Colonic mucosa (tissue), 4 donors: ENCODE measurements at regions not wholly inside any gene's neighbourhood (a gene's known extent, or its start where the extent isn't known, plus 50 kb on each side); places are given as distances from the start of the nearest gene placed in this dataset.
"Not testable (repeated sequence)": the region's sequence is repeated elsewhere in the genome, so short reads cannot be mapped to it uniquely, and the experiment has no call there.

ENCODE experiments used
- DNase-seq: peaks from one replicate; pipeline ENCODE4 v3.0.0-alpha.2; 2020
- H3K27ac ChIP-seq: fragments of 200-600 bp; one replicate; pipeline ENCODE4 v1.8.0; 2021
- H3K27me3 ChIP-seq: fragments of 200-600 bp; one replicate; pipeline ENCODE4 v1.8.0; 2021
- H3K36me3 ChIP-seq: fragments of 200-600 bp; one replicate; pipeline ENCODE4 v1.8.0; 2021
- H3K4me1 ChIP-seq: fragments of 200-600 bp; one replicate; pipeline ENCODE4 v1.8.0; 2021; ENCODE audit warnings: mild to moderate bottlenecking
- H3K4me3 ChIP-seq: fragments of 200-600 bp; one replicate; pipeline ENCODE4 v1.8.0; 2021
- H3K9ac ChIP-seq, 2 donors: one replicate each; pipeline ENCODE4 v1.7.0; 2013; ENCODE audit warnings: control low read depth in 2 of 2, low read depth in 2 of 2, low read length in 2 of 2
- H3K9me3 ChIP-seq: fragments of 200-600 bp; one replicate; pipeline ENCODE4 v1.8.0; 2021
- intact Hi-C: fragments of 100-400 bp; cut with DNase I; formaldehyde crosslinking; loops from one replicate; pipeline ENCODE4 v1.14.1; 2022
- TF ChIP-seq, protein P1 (sequence below): fragments of 200-600 bp; IDR thresholded peaks from one replicate; pipeline ENCODE4 v1.8.0; 2022; ENCODE audit warnings: antibody characterized with exemption, mild to moderate bottlenecking
- donor health status: healthy.
- donor health status: DM: no; HTN: no; CAD: no.
- donor health status: DM: no; HTN: no; CAD: no.

DNA sequence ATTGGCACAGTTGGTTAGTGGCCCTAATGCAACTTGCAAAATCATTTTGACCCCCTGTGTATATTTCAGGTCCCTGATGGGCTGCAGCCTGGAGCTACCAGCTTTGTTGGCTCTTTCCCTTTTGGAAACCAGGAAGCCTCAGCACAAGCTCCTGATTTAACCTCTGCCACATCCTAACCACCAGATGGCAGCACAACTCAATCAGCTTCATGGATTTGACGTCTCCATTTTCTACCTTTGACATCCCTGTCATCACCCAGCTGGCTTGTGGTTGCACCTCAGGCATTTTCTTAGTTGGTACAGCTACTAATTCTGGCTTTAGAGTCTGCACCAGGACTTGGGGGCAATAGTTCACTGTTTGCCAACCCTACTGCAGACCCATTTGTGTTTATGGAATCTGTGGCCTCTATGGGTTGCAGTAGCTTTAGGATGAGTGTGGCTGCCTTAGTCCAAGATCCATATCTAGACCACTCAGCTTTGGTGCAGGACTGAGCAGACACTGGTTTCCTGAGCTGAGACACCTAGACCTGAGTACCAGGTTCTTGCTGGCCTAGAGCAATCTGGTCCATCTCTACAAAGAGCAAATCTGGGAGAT is 456.2 kb downstream of the REEP3 start:
- H3K4me1 ChIP-seq = no peaks in the 10 kb centered on the region
- peak; percentile 37 for DNase-seq
- no peaks in the 10 kb centered on the region for H3K27me3 ChIP-seq
- TF ChIP-seq, protein P1, sequence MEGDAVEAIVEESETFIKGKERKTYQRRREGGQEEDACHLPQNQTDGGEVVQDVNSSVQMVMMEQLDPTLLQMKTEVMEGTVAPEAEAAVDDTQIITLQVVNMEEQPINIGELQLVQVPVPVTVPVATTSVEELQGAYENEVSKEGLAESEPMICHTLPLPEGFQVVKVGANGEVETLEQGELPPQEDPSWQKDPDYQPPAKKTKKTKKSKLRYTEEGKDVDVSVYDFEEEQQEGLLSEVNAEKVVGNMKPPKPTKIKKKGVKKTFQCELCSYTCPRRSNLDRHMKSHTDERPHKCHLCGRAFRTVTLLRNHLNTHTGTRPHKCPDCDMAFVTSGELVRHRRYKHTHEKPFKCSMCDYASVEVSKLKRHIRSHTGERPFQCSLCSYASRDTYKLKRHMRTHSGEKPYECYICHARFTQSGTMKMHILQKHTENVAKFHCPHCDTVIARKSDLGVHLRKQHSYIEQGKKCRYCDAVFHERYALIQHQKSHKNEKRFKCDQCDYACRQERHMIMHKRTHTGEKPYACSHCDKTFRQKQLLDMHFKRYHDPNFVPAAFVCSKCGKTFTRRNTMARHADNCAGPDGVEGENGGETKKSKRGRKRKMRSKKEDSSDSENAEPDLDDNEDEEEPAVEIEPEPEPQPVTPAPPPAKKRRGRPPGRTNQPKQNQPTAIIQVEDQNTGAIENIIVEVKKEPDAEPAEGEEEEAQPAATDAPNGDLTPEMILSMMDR = peak; percentile 41
- intact Hi-C loops = loop anchor here (5.0 kb wide), 1 partner anchor 110 kb away; no protein-coding TSS in a partner anchor
- H3K9ac ChIP-seq = no peak overlapping the region
- no peaks in the 10 kb centered on the region for H3K36me3 ChIP-seq
- H3K27ac ChIP-seq = no peak overlapping the region
- H3K4me3 ChIP-seq = no peak overlapping the region
- no peaks in the 10 kb centered on the region for H3K9me3 ChIP-seq

DNA sequence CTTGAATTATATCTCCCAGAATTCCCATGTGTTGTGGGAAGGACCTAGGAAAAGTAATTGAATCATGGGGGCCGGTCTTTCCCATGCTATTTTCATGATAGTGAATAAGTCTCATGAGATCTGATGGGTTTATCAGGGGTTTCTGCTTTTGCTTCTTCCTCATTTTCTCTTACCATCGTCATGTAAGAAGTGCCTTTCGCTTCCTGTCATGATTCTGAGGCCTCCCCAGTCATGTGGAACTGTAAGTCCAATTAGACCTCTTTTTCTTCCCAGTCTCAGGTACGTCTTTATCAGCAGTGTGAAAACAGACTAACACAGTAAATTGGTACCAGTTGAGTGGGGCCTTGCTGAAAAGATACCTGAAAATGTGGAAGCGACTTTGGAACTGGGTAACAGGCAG is 459.7 kb downstream of the REEP3 start:
- H3K27ac ChIP-seq, intact Hi-C loops, H3K4me1 ChIP-seq, H3K9ac ChIP-seq, H3K36me3 ChIP-seq, H3K4me3 ChIP-seq, DNase-seq, H3K27me3 ChIP-seq, H3K9me3 ChIP-seq: not testable (repeated sequence)

DNA sequence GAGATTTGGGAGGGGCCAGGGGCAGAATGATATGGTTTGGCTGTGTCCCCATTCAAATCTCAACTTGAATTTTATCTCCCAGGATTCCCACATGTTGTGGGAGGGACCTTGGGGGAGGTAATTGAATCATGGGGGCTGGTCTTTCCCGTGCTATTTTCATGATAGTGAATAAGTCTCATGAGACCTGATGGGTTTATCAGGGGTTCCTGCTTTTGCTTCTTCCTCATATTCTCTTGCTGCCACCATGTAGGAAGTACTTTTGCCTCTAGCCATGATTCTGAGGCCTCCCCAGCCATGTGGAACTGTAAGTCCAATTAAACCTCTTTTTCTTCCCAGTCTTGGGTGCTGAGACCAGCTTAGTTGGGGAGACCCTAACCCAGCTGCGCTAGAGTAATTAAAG is 462.9 kb downstream of the REEP3 start:
- H3K9ac ChIP-seq, H3K27ac ChIP-seq, H3K4me3 ChIP-seq, H3K9me3 ChIP-seq, H3K36me3 ChIP-seq, H3K27me3 ChIP-seq, DNase-seq, intact Hi-C loops, H3K4me1 ChIP-seq: not testable (repeated sequence)

DNA sequence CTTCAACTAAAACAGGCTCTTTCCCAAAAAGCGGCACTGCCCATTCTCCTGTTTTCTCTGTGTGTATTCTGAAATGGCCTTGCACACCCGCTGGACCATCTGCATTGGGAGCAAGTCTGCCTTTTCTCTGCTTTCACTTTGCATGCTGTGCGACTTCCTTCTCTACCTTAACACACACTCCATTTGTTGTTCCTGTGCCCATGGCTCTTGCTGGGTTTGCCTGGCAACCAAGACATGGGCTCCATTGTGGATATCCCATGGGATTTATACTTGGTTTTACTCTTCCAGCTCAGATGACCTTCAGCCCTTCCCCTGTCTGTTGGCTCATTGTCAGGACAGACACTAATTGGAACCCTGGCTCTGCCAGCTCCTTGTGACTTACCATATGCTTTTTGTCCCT is 465.3 kb downstream of the REEP3 start:
- Histone ChIP-seq H3K36me3 (no peaks in the 10 kb centered on the region), H3K9me3 (no peaks in the 10 kb centered on the region), H3K4me3 (no peak overlapping the region), H3K9ac (no peak overlapping the region), H3K27me3 (no peaks in the 10 kb centered on the region), H3K4me1 (no peaks in the 10 kb centered on the region), H3K27ac (no peak overlapping the region)
- TF ChIP-seq, protein P1 = no peak
- intact Hi-C loops = no loop called here
- no peak for DNase-seq

DNA sequence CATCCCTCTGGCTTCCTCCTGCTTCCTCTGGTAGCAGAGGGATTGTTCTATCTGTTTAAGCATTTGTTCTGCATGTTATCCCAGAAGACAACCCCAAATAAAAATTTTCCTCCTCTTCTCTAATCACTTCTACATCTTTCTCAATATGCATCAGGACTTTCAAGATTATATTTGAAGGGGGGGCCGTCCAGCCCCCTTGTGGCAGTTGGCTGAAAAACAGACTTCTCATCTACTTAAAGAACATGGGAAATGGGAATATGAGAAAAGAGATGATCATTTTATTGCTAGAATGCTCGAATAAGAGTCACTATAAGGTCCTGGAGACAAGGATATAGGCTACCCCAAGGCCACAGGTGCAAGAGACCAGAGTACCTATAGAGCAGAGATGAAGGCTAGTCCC is 466.0 kb downstream of the REEP3 start:
- intact Hi-C loops = no loop called here

DNA sequence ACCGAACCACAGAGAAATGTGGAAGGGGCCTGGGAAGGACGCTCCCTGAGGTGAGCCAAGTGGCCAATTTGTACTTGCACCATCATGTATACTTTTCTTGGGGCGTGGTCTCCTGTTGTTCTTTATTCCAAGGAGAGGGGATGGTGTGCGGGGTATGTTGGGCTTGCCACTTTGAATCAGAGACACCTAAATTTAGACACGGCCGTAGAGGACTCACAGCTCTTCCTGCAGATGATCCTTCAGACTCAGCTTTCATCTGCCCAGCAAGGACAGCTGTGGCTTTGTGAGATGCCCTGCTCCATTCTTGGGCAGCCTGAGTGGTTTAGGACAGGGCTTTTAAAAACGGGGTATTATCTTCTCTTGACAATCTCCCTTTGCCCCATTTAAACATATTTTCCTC is 473.2 kb downstream of the REEP3 start:
- Histone ChIP-seq H3K9ac (no peak overlapping the region), H3K27ac (no peak overlapping the region), H3K9me3 (no peaks in the 10 kb centered on the region), H3K4me3 (no peak overlapping the region), H3K36me3 (no peaks in the 10 kb centered on the region), H3K4me1 (no peaks in the 10 kb centered on the region), H3K27me3 (no peaks in the 10 kb centered on the region)
- TF ChIP-seq, protein P1 = no peak
- DNase-seq = no peak
- intact Hi-C loops = no loop called here

More for the DNA sequence above, 466.0 kb downstream of the REEP3 start:
- Histone ChIP-seq H3K9me3 (no peaks in the 10 kb centered on the region), H3K36me3 (no peaks in the 10 kb centered on the region), H3K4me3 (no peak overlapping the region), H3K9ac (no peak overlapping the region), H3K4me1 (no peaks in the 10 kb centered on the region), H3K27ac (no peak overlapping the region), H3K27me3 (no peaks in the 10 kb centered on the region)
- TF ChIP-seq, protein P1 = no peak
- DNase-seq = no peak
